Heart right ventricle (tissue), 16 donors: ENCODE measurements at regions not wholly inside any gene's neighbourhood (a gene's known extent, or its start where the extent isn't known, plus 50 kb on each side); places are given as distances from the start of the nearest gene placed in this dataset.

Source experiments
- ATAC-seq, 8 donors: fragments of 200-7000 bp; cut with Tn5 transposase; one replicate each; pipeline ENCODE4 v1.9.1; 2020; ENCODE audit warnings: mild to moderate bottlenecking in 8 of 8, moderate library complexity in 8 of 8, moderate number of reproducible peaks in 1 of 8
- DNase-seq, 2 donors: peaks; one replicate each; pipeline ENCODE4 v3.0.0-alpha.2; 2020
- H3K27ac ChIP-seq, 10 donors: fragments of 200-600 bp; sonication (generic) in 2 of 10; one replicate each; pipeline versions ENCODE4 v1.5.0 to v1.8.0; 2020 to 2022; ENCODE audit warnings: mild to moderate bottlenecking in 3 of 10
- H3K27me3 ChIP-seq, 7 donors: fragments of 200-600 bp; one replicate each; pipeline ENCODE4 v1.8.0; 2021 to 2022; ENCODE audit warnings: mild to moderate bottlenecking in 2 of 7
- H3K36me3 ChIP-seq, 9 donors: fragments of 200-600 bp; sonication (generic) in 1 of 9; one replicate each; pipeline versions ENCODE4 v1.5.0 to v1.8.0; 2020 to 2022; ENCODE audit warnings: mild to moderate bottlenecking in 2 of 9
- H3K4me1 ChIP-seq, 9 donors: fragments of 200-600 bp; sonication (generic) in 1 of 9; one replicate each; pipeline versions ENCODE4 v1.5.0 to v1.8.0; 2020 to 2022; ENCODE audit warnings: mild to moderate bottlenecking in 4 of 9
- H3K4me3 ChIP-seq, 10 donors: fragments of 200-600 bp; sonication (generic) in 2 of 10; one replicate each; pipeline versions ENCODE4 v1.5.0 to v1.8.0; 2020 to 2022; ENCODE audit warnings: mild to moderate bottlenecking in 7 of 10, moderate library complexity in 2 of 10
- H3K9me3 ChIP-seq, 11 donors: fragments of 200-600 bp in 10 of 11; sonication (generic) in 2 of 11; one replicate each; pipeline versions ENCODE4 v1.5.0 to v1.8.0; 2013 to 2022; ENCODE audit warnings: mild to moderate bottlenecking in 2 of 11, control low read depth in 1 of 11, moderate library complexity in 1 of 11
- CTCF ChIP-seq, 9 donors: fragments of 200-600 bp; sonication (generic) in 2 of 9; IDR thresholded peaks; one replicate each; pipeline versions ENCODE4 v1.5.0 to v1.8.0; 2021 to 2022; ENCODE audit warnings: antibody characterized with exemption in 9 of 9, mild to moderate bottlenecking in 5 of 9, moderate library complexity in 1 of 9
- WGBS, 2 donors: extraction: QIAGEN DNeasy Blood & Tissue Kit; methylation state at CpG; one replicate each; pipeline ENCODE4 v1.1.7; 2013; ENCODE audit warnings: inconsistent platforms in 1 of 2; 5-methylcytosine and 5-hydroxymethylcytosine counted together
- intact Hi-C, 10 donors: fragments of 100-400 bp; cut with DNase I; formaldehyde crosslinking; loops; one replicate each; pipeline versions ENCODE4 v1.11.1 to v1.14.2; 2022
- donor health status: Arrhythmogenic right ventricular cardiomyopathy.
- donor health status: ischemic (EF 13 %, LVEDD 7.1; RV severe dilation, severe dysfunction).
- donor health status: healthy with polysubstance abuse.
- donor health status: DM: no; HTN: yes; CAD: no.
- donor health status: DM: no; HTN: no; CAD: no.
- donor health status: ischemic (EF 25% LVEDD 6.9; RV normal size, moderate dysfunction).
- donor health status: ischemic (EF 25% LVEDD 5.7; RV mildly dilated, moderate dysfunction).
- donor health status: healthy.
- donor health status: DM: yes; HTN: yes; CAD: no.
- donor health status: Ischemic cardiomyopathy.
- donor health status: ischemic (EF 35%, LVEDD 5.7; RV mildly dilated, moderate dysfunction).
- donor health status: nonischemic (EF 11% LVEDD 7.7; RV severe dilation, severe dysfunction).
- donor health status: DM: yes; HTN: yes; CAD: no.
- donor health status: PGD.
- donor health status: ischemic (EF 29% LVEDD 5.4; RV normal size, mild dysfunction).
- donor health status: nonischemic (EF 23%, LVEDD 6.1; RV moderate dilation, normal function).

GRCh38 chr3:137468446-137468845, 295.7 kb upstream of the SOX14 start:
- Histone ChIP-seq H3K36me3 (no peaks in the 10 kb centered on the region), H3K9me3 (peaks cover 0 to 3% (median 0%) of the 10 kb centered on the region in 11 donors), H3K4me1 (no peaks in the 10 kb centered on the region), H3K27ac (no peak overlapping the region), H3K27me3 (peaks cover 0 to 8% (median 0%) of the 10 kb centered on the region in 7 donors), H3K4me3 (no peak overlapping the region)
- ATAC-seq, result no peak
- intact Hi-C loops, result loop anchor here in 1 of 10 donors (2.0 kb wide), 1 partner anchor 62 kb away; no protein-coding TSS in a partner anchor
- DNase-seq, result no peak
- WGBS, 2 donors, result 53% methylated on average over 7 of the region's 7 CpGs
- no peak for TF ChIP-seq CTCF (IDR thresholded peaks at IDR 0.05)

GRCh38 chr3:137469263-137469662, 294.9 kb upstream of the SOX14 start:
- H3K27me3 ChIP-seq, result peaks cover 0 to 8% (median 0%) of the 10 kb centered on the region in 7 donors
- H3K27ac ChIP-seq, result no peak overlapping the region
- DNase-seq, result no peak
- no peak overlapping the region for H3K4me3 ChIP-seq
- no peak for ATAC-seq
- intact Hi-C loops, result loop anchor here in 1 of 10 donors (2.0 kb wide), 1 partner anchor 62 kb away; no protein-coding TSS in a partner anchor
- no peak for TF ChIP-seq CTCF (IDR thresholded peaks at IDR 0.05)
- no peaks in the 10 kb centered on the region for H3K4me1 ChIP-seq
- peaks cover 0 to 3% (median 0%) of the 10 kb centered on the region in 11 donors for H3K9me3 ChIP-seq
- H3K36me3 ChIP-seq, result no peaks in the 10 kb centered on the region

GRCh38 chr3:137471130-137471529, 293.0 kb upstream of the SOX14 start:
- 61 to 64% methylated on average over 4 of the region's 4 CpGs for WGBS, 2 donors

GRCh38 chr3:137471558-137472204, 292.4 kb upstream of the SOX14 start:
- H3K4me1 ChIP-seq, result no peaks in the 10 kb centered on the region
- H3K27ac ChIP-seq, result no peak overlapping the region
- DNase-seq (no peak), ATAC-seq (no peak)
- no peak overlapping the region for H3K4me3 ChIP-seq
- 39 to 45% methylated on average over 5 of the region's 5 CpGs for WGBS, 2 donors
- H3K36me3 ChIP-seq, result no peaks in the 10 kb centered on the region
- no peak for TF ChIP-seq CTCF (IDR thresholded peaks at IDR 0.05)
- intact Hi-C loops, result no loop called here
- H3K9me3 ChIP-seq, result peaks cover 0 to 3% (median 0%) of the 10 kb centered on the region in 11 donors
- peaks cover 0 to 3% (median 0%) of the 10 kb centered on the region in 7 donors for H3K27me3 ChIP-seq

More at GRCh38 chr3:137471130-137471529, 293.0 kb upstream of the SOX14 start:
- DNase-seq (no peak), ATAC-seq (no peak)
- intact Hi-C loops, result no loop called here
- Histone ChIP-seq H3K27ac (no peak overlapping the region), H3K4me1 (no peaks in the 10 kb centered on the region), H3K36me3 (no peaks in the 10 kb centered on the region), H3K4me3 (no peak overlapping the region), H3K9me3 (peaks cover 0 to 3% (median 0%) of the 10 kb centered on the region in 11 donors), H3K27me3 (peaks cover 0 to 3% (median 0%) of the 10 kb centered on the region in 7 donors)
- TF ChIP-seq CTCF (IDR thresholded peaks at IDR 0.05), result no peak
